HG03565 (cell line): ENCODE measurements at regions not wholly inside any gene's neighbourhood (a gene's known extent, or its start where the extent isn't known, plus 50 kb on each side); places are given as distances from the start of the nearest gene placed in this dataset.

ENCODE experiments used
- ATAC-seq: cut with Tn5 transposase; IDR thresholded peaks from one replicate; pipeline ENCODE4 v1.9.1; 2021; ENCODE audit warnings: mild to moderate bottlenecking, moderate library complexity; ENCODE audit not compliant: unreplicated experiment

DNA sequence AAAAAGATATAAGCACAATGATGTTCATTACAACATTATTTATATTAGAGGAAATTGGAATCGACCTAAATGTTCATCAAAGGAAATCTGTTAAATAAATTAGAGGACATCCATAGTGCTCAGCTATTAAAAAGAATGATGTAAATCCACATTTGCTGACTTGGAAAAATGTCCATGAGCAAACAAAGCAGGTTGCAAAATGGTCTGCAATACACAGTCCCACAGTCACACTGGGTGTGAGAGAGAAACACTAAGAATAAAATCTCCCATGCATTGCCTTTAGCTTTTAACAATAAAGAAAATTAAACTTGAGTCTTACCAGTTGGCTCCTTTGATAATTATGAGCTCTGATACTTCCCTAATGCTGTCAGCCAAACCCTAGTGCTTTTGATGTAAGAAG, 811.1 kb upstream of the SALL3 start:
- no peak for ATAC-seq

DNA sequence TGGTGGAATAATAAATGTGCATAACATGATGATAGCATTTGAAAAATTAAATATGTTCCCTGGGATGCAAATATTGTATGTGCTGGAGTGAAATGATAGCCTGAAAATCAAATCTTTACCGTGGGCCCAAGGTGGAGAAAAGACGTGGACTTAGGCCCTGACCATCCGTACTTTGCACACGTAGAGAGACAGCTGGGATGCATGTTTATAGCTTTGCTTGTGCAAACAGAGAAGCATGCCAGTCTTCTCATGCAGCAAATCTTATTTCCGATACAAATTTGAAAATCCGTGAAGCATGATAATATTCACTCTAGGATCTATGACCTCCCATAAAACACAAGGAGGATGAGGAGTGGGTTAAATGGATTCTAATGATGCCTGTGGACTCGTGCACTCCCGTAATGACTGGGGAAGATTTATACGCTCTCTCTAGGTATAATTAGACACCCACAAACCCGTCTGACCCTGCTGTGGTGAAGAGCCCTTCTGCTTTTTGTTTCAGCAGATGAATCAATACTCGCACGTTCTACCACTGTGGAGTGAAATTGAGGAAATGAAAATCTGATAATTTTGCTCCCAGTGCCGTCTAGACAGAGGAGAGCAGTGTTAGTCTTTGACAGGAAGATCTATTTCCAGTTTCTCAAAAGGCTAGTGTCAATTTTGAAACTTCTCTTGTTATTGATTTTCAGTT, 810.3 kb upstream of the SALL3 start:
- no peak for ATAC-seq

DNA sequence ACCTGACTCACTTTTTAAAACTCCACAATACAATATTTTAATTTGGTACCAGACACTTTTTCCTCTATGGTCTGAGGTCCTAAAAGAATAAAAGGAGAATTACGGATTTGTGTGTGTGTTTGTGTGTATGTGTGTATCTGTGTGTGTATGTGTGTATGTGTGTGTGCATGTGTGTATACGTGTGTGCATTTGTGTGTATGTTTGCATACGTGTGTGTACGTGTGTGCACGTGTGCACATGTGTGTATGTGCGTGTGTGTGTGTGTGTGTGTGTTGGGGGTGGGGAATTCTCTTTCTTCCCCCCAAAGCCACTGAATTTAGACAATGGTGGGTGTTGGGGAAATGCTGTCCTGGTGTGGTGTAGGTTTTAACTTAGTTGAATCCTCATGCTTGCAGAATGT, 807.7 kb upstream of the SALL3 start:
- ATAC-seq = no peak

GRCh38 chr18:78174737-78175136, 804.9 kb upstream of the SALL3 start:
- ATAC-seq = no peak

GRCh38 chr18:78178812-78179211, 800.8 kb upstream of the SALL3 start:
- no peak for ATAC-seq

GRCh38 chr18:78180741-78181140, 798.9 kb upstream of the SALL3 start:
- no peak for ATAC-seq

DNA sequence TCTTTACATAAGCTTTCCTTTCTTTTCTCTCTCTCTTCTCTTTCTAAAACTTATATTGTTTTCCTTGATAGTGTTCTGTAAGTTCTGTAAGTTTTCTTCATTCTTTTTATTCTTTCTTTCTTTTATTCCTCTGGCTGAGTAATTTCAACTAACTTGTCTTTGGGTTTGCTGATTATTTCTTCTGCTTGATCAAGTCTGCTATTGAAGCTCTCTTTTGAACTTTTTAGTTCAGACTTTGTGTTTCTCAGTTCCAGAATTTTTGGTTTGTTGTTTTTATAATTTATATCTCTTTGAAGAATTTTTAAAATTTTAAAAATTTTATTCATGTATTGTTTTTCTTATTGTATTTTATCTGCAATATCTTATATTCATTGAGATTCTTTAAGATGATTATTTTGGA, 795.8 kb upstream of the SALL3 start:
- ATAC-seq = no peak

GRCh38 chr18:78191276-78191675, 788.3 kb upstream of the SALL3 start:
- ATAC-seq = no peak

GRCh38 chr18:78192054-78192453, 787.6 kb upstream of the SALL3 start:
- ATAC-seq = no peak

- no peak for ATAC-seq
These were observed 783.3 kb upstream of the SALL3 start for GRCh38 chr18:78196280-78196679.

- no peak for ATAC-seq
These were observed 780.6 kb upstream of the SALL3 start for GRCh38 chr18:78199002-78199401.

- ATAC-seq = no peak
These were observed 780.0 kb upstream of the SALL3 start for GRCh38 chr18:78199611-78200010.

- no peak for ATAC-seq
These were observed 771.7 kb upstream of the SALL3 start for GRCh38 chr18:78207942-78208341.

GRCh38 chr18:78208461-78208860, 771.2 kb upstream of the SALL3 start:
- no peak for ATAC-seq

DNA sequence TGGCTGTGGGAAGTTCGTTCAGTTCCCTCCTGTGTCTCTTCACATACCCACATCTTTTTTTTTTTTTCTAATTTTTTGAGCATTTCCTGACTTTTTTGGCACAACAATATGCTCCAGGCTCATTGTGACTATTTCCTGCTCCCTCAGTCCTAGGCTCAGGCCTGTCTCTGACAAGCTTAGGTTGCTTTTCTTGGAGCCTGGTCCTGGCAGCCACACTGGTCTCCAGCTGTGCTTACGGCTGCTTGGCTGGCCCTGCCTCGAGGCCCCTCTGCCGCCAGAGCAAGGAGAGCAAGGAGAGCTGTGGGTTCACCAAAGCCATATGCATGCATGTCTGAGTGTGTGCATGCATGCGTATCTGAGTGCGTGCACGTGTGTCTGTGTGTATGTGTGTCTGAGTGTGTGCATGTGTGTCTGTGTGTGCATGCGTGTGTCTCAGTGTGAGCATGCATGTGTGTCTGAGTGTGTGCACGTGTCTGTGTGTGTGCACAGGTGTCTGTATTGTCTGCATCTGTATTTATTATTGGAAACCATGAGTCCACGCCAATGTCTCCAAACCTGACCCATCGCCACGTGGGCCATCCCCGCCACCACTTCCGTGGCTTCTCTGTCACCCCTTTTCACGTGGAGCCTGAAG, 766.1 kb upstream of the SALL3 start:
- ATAC-seq = no peak

- ATAC-seq = no peak
These were observed 758.1 kb upstream of the SALL3 start for GRCh38 chr18:78221496-78221895.

- ATAC-seq = no peak
These were observed 750.6 kb upstream of the SALL3 start for GRCh38 chr18:78228974-78229373.

- ATAC-seq = no peak
These were observed 748.7 kb upstream of the SALL3 start for GRCh38 chr18:78230911-78231310.

DNA sequence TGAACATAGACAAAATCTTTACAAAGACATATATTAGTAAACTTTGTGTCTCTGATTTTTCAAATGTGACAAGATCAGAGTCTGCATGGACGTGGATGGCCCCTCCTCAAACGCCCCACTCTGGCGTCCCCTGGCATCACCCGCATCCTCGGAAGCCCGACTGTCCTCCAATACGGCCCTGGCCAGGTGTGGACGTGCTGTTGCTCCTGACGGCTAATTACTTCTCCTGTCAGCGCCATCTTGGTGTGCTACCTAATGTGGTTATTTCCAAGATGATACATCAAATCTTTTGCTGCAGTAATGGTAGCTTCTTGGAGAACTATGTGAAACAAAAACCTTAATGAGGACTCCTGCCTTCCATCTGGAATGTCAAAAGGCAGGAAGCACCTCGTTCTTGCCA, 747.4 kb upstream of the SALL3 start:
- no peak for ATAC-seq

- ATAC-seq = no peak
These were observed 741.8 kb upstream of the SALL3 start for GRCh38 chr18:78237864-78238263.

- no peak for ATAC-seq
These were observed 741.1 kb upstream of the SALL3 start for GRCh38 chr18:78238404-78239089.

DNA sequence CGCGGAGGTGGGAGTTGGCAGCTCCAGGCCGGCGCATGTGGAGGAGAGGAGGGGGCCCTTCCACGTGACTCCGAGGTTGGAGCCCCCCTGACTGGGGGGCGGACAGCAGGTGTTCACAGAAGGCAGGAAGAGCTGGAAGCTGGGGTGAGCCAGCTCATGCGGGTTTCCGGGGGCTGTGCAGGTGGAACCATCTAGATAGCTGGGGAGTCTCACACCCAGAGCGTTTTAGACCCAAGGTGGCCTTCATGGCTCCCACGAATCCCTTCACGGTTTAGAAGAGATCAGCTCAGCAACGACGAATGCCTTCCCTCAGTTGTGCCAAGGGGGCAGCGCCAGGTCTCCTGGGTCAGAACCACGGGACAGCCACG, 740.5 kb upstream of the SALL3 start:
- ATAC-seq = no peak
